ENCODE measurements at regions not wholly inside any gene's neighbourhood (a gene's known extent, or its start where the extent isn't known, plus 50 kb on each side); places are given as distances from the start of the nearest gene placed in this dataset.

DNA sequence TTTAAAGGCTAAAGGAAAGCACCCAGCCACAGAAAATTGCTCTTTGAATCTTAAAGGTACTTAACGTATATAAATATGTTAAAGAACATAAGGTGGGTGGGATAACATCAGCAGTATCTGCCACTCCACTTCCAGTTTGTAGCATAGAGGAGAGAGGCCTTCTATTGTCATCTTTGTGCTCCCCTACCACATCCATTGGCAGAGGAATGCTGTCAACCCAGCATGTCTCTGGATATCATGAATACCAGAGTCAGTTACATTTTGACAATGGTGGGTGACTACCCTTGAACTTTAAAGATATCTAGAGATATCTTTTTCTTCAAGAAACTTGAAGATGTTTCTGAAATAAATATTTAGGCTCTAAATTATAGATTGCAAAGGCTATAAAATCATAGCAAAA, 283.2 kb upstream of the LRRC7 start:
- DNase-seq: no peak
- Mint-ChIP-seq H3K27me3 (no peaks in the 10 kb centered on the region), H3K9me3 (no peaks in the 10 kb centered on the region), H3K27ac (no peak overlapping the region), H3K4me3 (no peak overlapping the region), H3K36me3 (ENCODE audit: low read depth) (no peaks in the 10 kb centered on the region), H3K4me1 (no peaks in the 10 kb centered on the region)
- intact Hi-C loops (cut with micrococcal nuclease): no loop called here

DNA sequence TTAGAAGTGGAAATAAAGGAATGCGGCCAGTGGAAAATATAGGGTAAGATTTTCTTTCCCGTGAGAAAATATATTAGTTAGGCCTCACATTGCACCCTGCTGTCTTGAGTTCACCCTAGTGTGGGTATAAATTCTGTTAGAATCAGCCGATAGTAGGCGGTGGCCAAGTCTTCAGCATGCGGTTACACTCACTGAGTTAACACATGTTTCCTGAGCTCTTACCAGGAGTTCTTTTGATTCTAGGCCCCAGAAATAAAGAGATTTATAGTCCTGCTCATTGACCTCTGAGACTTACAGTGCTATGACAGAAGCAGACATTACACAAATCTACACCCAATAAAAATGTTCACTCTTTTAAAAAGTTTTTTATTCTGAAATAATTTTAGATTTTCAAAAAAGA, 279.3 kb upstream of the LRRC7 start:
- DNase-seq: no peak
- Mint-ChIP-seq H3K9me3 (no peaks in the 10 kb centered on the region), H3K36me3 (ENCODE audit: low read depth) (no peaks in the 10 kb centered on the region), H3K27ac (no peak overlapping the region), H3K4me3 (no peak overlapping the region), H3K27me3 (no peaks in the 10 kb centered on the region), H3K4me1 (no peaks in the 10 kb centered on the region)
- intact Hi-C loops (cut with micrococcal nuclease): no loop called here

DNA sequence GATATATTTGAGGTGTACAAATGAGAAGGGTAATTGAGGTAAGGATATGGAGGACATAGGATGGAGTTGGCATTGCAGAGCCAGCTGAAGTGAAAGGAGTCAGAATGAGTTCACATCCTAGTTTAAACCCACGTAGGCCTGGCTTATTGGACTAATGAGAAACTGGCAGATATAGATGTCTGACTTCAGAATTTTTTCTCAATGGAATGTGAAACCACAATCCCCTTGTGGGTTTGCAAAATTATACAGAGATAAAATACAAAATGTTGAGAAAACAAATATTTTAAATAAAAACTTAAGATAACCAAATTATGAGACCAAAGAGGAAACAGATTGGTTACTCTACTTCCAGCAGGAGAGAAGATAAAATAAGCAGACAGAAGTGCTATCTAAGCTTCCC, 277.4 kb upstream of the LRRC7 start:
- Mint-ChIP-seq H3K9me3 (no peaks in the 10 kb centered on the region), H3K4me3 (no peak overlapping the region)

DNA sequence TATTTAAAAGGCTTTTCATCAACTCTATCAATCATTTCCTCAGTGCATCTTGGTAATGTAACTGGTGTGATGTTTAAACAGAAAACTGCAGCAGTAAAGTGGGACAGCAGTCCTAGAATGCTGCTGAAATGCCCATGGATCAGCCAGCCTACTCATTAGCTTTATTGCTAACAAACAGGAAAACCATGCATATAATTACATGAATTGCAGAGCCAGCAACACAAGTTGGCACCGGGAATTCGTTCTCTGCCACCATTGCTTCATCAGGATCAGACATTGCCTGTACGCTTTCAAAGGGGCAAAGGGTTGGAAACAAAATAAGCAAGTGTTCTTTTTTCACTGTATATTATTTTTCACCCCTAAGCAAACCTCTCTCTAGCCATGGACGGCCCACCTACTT, 276.2 kb upstream of the LRRC7 start:
- Mint-ChIP-seq H3K27ac (no peak overlapping the region), H3K9me3 (no peaks in the 10 kb centered on the region), H3K27me3 (no peaks in the 10 kb centered on the region), H3K4me1 (no peaks in the 10 kb centered on the region), H3K36me3 (ENCODE audit: low read depth) (no peaks in the 10 kb centered on the region), H3K4me3 (no peak overlapping the region)
- no peak for DNase-seq
- intact Hi-C loops (cut with micrococcal nuclease): no loop called here

More for the DNA sequence above, 277.4 kb upstream of the LRRC7 start:
- DNase-seq: no peak
- Mint-ChIP-seq H3K4me1 (no peaks in the 10 kb centered on the region), H3K36me3 (ENCODE audit: low read depth) (no peaks in the 10 kb centered on the region), H3K27ac (no peak overlapping the region), H3K27me3 (no peaks in the 10 kb centered on the region)
- intact Hi-C loops (cut with micrococcal nuclease): no loop called here

DNA sequence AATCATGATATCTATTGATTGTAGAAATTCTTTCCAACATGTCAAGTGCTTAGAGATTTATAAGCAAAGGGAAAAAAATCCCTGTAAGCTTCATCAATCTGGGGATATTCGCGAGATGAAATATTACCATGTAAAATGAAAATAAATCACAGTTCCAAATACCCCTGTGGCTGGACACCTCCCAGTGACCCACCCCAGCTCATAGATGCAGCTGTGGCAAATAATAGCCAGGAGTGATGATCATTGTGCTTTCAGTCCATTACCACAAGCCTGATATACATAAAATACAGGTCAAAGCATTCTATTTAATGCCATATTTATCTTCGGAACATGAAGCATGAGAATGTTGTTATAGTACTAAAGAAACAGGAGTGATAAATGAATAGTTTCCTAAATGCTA, 274.9 kb upstream of the LRRC7 start:
- no peak overlapping the region for H3K27ac Mint-ChIP-seq
- DNase-seq: no peak
- H3K27me3 Mint-ChIP-seq: no peaks in the 10 kb centered on the region
- no peaks in the 10 kb centered on the region for H3K4me1 Mint-ChIP-seq
- H3K9me3 Mint-ChIP-seq: no peaks in the 10 kb centered on the region
- no peaks in the 10 kb centered on the region for H3K36me3 Mint-ChIP-seq (ENCODE audit: low read depth)
- intact Hi-C loops (cut with micrococcal nuclease): no loop called here
- H3K4me3 Mint-ChIP-seq: no peak overlapping the region

DNA sequence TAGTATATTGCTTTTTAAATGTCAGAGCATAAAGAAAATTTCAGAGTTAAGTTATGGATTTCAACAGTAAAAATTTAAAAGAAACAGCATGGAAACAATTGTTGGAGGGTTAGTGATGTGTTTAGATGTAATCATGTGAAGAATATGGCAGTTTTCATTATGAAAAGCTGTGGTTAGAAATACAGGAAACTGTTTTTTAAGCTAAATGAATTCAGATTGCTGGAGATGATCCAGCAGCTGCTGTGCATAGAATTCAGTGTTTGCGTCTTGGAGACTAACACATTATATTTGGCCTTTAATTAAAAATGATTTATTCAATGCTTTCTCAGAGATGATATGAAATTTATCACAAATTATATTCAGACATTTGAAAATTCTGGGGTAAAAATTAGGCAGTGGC, 273.6 kb upstream of the LRRC7 start:
- H3K4me1 Mint-ChIP-seq: no peaks in the 10 kb centered on the region
- H3K4me3 Mint-ChIP-seq: no peak overlapping the region
- intact Hi-C loops (cut with micrococcal nuclease): no loop called here
- H3K27ac Mint-ChIP-seq: no peak overlapping the region
- H3K27me3 Mint-ChIP-seq: no peaks in the 10 kb centered on the region
- H3K36me3 Mint-ChIP-seq (ENCODE audit: low read depth): no peaks in the 10 kb centered on the region
- H3K9me3 Mint-ChIP-seq: no peaks in the 10 kb centered on the region
- no peak for DNase-seq

DNA sequence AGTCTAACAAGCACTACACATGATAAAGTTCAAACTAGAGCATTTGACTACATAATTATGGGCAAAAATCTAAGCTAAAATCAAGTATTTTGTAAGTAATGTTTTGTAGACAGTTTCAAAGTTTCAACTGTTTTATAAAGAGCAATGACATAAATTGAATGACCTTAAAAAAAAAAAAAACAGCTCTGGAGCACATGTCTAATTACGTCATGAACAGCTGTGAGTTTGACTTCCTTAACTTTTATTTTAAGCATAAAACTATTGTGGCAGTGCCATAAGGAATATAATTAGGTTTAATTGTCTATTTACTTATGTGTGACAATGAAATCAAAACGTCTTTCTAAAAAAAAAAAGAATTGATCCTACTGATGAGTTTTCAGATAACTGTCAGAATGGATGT, 272.5 kb upstream of the LRRC7 start:
- H3K36me3 Mint-ChIP-seq (ENCODE audit: low read depth): no peaks in the 10 kb centered on the region
- no peak overlapping the region for H3K27ac Mint-ChIP-seq
- no peak overlapping the region for H3K4me3 Mint-ChIP-seq
- no peaks in the 10 kb centered on the region for H3K9me3 Mint-ChIP-seq
- intact Hi-C loops (cut with micrococcal nuclease): no loop called here
- H3K27me3 Mint-ChIP-seq: no peaks in the 10 kb centered on the region
- no peak for DNase-seq
- no peaks in the 10 kb centered on the region for H3K4me1 Mint-ChIP-seq

DNA sequence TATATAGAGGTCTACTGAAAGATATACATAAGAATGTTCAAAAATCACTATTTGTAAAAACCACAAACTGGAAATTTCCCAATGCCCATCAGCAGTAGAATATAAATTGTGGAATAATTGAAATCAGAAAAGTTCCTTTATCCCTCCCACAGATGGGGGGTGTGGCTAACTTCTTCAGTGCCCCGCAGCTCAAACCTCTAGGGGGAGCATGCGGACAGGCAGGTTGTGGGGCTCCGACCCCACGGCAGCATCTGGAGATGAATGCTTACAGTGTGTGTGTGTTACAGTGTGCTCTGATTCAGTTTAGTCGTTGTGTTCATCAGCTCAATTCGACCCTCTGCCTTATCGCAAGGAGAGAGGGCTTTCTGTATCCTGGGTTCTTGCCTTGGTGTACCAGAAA, 262.1 kb upstream of the LRRC7 start:
- intact Hi-C loops (cut with micrococcal nuclease): no loop called here
- H3K27ac Mint-ChIP-seq: no peak overlapping the region
- DNase-seq: no peak
- no peaks in the 10 kb centered on the region for H3K27me3 Mint-ChIP-seq
- no peaks in the 10 kb centered on the region for H3K9me3 Mint-ChIP-seq
- no peak overlapping the region for H3K4me3 Mint-ChIP-seq
- no peaks in the 10 kb centered on the region for H3K4me1 Mint-ChIP-seq
- no peaks in the 10 kb centered on the region for H3K36me3 Mint-ChIP-seq (ENCODE audit: low read depth)

DNA sequence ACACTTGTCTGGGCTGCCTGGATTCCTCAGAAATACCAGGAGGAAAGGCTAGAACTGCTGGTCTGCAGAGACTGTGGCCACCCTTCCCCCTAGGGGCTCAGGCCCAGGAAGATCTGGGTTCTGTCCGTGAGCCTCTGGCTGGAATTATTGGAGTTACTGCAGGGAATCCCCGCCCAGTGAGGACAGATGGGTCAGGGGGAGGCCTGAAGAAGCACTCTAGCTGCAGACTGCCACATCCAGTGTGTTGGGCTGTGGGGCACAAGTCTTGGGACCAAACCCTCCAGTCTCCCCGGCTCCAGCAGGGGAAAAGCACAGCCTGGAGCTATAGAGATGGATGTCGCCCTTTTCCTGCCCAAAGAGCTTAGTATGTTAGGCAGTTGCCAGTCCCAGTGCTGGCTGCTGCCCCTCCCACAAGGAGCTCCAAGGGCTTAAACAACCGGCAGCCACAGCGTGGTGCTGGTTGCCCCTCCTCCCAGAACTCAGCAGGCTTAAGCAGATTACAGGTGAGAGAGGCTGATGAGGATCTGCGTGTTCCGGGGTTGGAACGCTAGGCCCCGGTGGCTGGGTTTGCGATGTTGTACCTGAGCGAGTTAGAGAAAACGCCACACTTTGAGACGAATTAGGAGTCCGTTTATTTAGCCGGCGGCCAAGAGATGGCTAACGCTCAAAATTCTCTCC, 255.5 kb upstream of the LRRC7 start:
- H3K4me1 Mint-ChIP-seq: no peaks in the 10 kb centered on the region
- no peak overlapping the region for H3K27ac Mint-ChIP-seq
- H3K27me3 Mint-ChIP-seq: no peaks in the 10 kb centered on the region
- H3K9me3 Mint-ChIP-seq: peaks cover 5% of the 10 kb centered on the region
- DNase-seq: no peak
- H3K36me3 Mint-ChIP-seq (ENCODE audit: low read depth): no peaks in the 10 kb centered on the region
- no peak overlapping the region for H3K4me3 Mint-ChIP-seq
- intact Hi-C loops (cut with micrococcal nuclease): no loop called here

DNA sequence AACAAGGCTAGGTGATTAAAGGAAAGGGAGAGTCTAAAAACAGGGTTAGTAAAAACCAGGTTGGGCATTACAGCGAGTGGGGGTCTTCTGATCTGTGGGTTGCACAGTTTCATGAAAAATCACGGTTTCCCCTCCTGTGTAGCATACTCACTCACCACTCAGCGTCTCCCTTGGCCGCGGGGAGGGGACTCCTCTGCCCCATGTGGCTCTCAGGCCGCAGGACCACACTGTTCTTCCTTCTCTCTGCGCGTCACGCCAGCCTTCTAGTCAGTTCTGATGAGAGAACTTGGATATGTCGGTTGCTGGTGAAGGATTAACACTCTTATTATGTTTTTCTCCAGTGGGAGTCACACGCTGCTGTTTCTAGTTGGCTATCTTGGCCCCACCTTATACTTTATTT, 254.6 kb upstream of the LRRC7 start:
- no peak for DNase-seq
- no peak overlapping the region for H3K4me3 Mint-ChIP-seq
- intact Hi-C loops (cut with micrococcal nuclease): no loop called here
- no peaks in the 10 kb centered on the region for H3K4me1 Mint-ChIP-seq
- H3K36me3 Mint-ChIP-seq (ENCODE audit: low read depth): no peaks in the 10 kb centered on the region
- no peak overlapping the region for H3K27ac Mint-ChIP-seq
- H3K27me3 Mint-ChIP-seq: no peaks in the 10 kb centered on the region
- H3K9me3 Mint-ChIP-seq: peaks cover 5% of the 10 kb centered on the region

DNA sequence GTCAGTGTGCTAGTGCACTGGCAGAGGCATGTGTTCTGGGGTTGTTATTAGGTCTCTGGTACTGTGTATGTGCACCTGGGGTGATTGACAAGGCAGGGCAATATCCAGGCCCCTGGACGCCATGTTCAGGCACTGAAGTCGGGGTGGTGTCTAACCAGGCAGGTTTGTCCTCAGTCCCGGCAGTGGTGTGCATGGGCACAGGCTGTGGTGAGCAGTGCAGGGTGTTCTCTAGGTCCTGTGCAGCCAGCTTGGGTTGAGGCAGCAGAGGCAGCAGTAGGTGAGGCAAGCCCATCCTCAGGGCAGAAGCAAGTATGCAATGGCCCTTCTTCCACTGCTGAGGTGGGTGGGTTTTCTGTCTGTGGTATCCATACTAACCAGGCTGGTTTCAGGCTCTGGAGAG, 252.3 kb upstream of the LRRC7 start:
- H3K27ac Mint-ChIP-seq: no peak overlapping the region
- intact Hi-C loops (cut with micrococcal nuclease): no loop called here
- no peak for DNase-seq
- no peaks in the 10 kb centered on the region for H3K27me3 Mint-ChIP-seq
- H3K4me1 Mint-ChIP-seq: no peaks in the 10 kb centered on the region
- peaks cover 5% of the 10 kb centered on the region for H3K9me3 Mint-ChIP-seq
- H3K4me3 Mint-ChIP-seq: no peak overlapping the region
- no peaks in the 10 kb centered on the region for H3K36me3 Mint-ChIP-seq (ENCODE audit: low read depth)

DNA sequence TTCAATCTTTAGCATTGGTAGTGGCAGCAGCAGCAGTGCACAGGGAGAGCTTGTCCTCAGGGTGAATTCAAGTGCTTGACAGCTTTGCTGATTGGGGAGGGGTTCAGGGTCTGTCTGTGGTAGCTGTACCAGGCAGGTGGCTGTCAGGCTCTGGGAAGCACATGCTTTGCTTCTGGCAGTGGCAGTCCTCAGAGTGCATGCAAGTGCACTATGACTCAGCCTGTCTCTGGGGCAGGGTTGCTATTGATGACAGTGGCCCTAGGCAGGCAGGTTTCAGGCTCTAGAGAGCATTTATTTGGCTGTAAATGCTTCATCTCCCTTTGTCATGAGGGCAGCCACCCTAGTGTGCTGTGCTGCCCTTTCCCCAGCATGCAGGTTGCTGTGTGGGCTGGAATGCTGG, 251.9 kb upstream of the LRRC7 start:
- intact Hi-C loops (cut with micrococcal nuclease): no loop called here
- no peak for DNase-seq
- H3K4me1 Mint-ChIP-seq: no peaks in the 10 kb centered on the region
- no peak overlapping the region for H3K4me3 Mint-ChIP-seq
- H3K9me3 Mint-ChIP-seq: peaks cover 5% of the 10 kb centered on the region
- H3K27ac Mint-ChIP-seq: no peak overlapping the region
- H3K36me3 Mint-ChIP-seq (ENCODE audit: low read depth): no peaks in the 10 kb centered on the region
- no peaks in the 10 kb centered on the region for H3K27me3 Mint-ChIP-seq

DNA sequence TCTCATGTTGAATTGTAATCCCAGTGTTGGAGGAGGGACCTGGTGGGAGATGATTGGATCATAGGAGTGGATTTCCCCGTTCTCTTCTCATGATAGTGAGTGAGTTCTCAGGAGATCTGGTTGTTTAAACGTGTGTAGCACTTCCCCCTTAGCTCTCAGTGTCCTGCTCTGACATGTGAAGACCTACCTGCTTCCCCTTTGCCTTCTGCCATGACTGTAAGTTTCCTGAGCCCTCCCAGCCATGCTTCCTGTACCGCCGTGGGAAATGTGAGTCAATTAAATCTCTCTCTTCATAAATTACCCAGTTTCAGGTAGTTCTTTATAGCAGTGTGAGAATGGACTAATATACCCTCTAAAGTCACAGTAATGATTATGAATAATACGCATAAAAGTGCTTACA, 248.4 kb upstream of the LRRC7 start:
- intact Hi-C loops (cut with micrococcal nuclease): no loop called here
- Mint-ChIP-seq H3K36me3 (ENCODE audit: low read depth) (no peaks in the 10 kb centered on the region), H3K9me3 (peaks cover 3% of the 10 kb centered on the region), H3K4me1 (no peaks in the 10 kb centered on the region), H3K27ac (no peak overlapping the region), H3K4me3 (no peak overlapping the region), H3K27me3 (no peaks in the 10 kb centered on the region)
- no peak for DNase-seq

DNA sequence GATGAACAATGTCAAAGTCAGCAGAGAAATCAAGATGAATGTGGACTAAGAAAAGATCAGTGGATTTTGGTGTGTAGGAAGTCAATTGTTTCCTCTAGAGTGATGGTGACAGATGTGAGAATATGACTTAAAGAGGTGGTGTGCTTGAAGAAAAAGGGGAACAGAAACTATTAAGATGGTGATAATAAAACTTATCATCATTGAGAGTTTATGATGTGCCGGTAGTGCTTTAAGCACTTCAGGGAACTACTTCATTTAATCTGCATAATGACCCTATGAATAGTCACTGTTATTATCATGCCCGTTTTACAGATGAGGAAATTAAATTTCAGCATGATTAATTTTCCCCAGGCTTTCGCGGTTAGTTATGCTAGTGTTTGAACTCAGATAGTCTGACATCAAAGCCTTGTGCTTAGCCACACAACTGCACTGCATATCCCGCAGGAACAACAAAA, 246.9 kb upstream of the LRRC7 start:
- Mint-ChIP-seq H3K27me3 (no peaks in the 10 kb centered on the region), H3K4me1 (no peaks in the 10 kb centered on the region), H3K27ac (no peak overlapping the region), H3K4me3 (no peak overlapping the region), H3K9me3 (no peaks in the 10 kb centered on the region), H3K36me3 (ENCODE audit: low read depth) (no peaks in the 10 kb centered on the region)
- intact Hi-C loops (cut with micrococcal nuclease): no loop called here
- DNase-seq: no peak

DNA sequence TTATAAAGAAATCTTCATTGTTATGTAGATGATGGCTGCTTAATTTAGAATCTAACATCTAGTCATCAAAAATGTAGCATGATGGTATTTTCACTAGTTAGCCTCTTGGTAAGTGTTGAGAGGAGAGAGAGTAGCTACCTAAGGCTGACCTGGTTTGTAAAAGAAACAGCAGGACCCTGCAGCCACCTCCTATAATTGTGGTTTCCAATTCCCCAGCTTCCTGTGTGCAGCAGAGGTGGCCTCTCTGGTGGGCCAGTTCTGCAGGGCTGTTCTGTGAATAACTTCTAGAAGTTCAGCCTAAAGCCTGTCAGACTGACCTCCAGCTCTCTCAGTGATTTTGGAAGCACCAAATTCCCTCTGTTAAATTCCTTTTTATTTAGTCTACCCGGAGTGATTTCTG, 246.4 kb upstream of the LRRC7 start:
- Mint-ChIP-seq H3K4me3 (no peak overlapping the region), H3K27me3 (no peaks in the 10 kb centered on the region), H3K27ac (no peak overlapping the region), H3K9me3 (no peaks in the 10 kb centered on the region), H3K4me1 (no peaks in the 10 kb centered on the region), H3K36me3 (ENCODE audit: low read depth) (no peaks in the 10 kb centered on the region)
- intact Hi-C loops (cut with micrococcal nuclease): no loop called here
- DNase-seq: no peak
